ENCODE measurements at regions not wholly inside any gene's neighbourhood (a gene's known extent, or its start where the extent isn't known, plus 50 kb on each side); places are given as distances from the start of the nearest gene placed in this dataset.

DNA sequence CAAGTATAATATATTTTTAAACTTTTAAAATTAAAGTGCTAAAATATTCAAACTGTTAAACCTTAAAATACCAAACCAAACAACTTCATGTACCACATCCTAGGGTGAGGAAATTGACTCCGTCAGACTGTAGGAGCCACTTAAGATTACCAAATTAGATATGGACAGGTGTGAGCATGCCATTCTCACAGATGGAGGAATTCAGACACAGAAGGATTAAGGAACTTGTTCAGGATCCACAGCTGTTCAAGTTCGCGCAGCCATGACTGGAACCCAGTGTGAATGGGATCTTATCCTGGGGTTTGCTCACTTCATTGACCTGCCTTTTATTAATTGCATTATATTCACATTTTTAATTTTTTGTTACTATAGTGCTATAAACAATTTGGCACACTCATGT is 224.9 kb upstream of the PCDH7 start:
- TF ChIP-seq, protein P1, sequence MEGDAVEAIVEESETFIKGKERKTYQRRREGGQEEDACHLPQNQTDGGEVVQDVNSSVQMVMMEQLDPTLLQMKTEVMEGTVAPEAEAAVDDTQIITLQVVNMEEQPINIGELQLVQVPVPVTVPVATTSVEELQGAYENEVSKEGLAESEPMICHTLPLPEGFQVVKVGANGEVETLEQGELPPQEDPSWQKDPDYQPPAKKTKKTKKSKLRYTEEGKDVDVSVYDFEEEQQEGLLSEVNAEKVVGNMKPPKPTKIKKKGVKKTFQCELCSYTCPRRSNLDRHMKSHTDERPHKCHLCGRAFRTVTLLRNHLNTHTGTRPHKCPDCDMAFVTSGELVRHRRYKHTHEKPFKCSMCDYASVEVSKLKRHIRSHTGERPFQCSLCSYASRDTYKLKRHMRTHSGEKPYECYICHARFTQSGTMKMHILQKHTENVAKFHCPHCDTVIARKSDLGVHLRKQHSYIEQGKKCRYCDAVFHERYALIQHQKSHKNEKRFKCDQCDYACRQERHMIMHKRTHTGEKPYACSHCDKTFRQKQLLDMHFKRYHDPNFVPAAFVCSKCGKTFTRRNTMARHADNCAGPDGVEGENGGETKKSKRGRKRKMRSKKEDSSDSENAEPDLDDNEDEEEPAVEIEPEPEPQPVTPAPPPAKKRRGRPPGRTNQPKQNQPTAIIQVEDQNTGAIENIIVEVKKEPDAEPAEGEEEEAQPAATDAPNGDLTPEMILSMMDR (IDR thresholded peaks at IDR 0.05; ENCODE audit: poor library complexity) = no peak
- TF ChIP-seq EZH2 (IDR thresholded peaks at IDR 0.05; ENCODE audit: borderline replicate concordance) (no peak), EZH2phosphoT487 (IDR thresholded peaks at IDR 0.05; ENCODE audit: low read depth, severe bottlenecking, unreplicated experiment) (no peak)

Data from hepatocyte (in vitro differentiated cells).